GM23338 (cell line): ENCODE measurements at regions not wholly inside any gene's neighbourhood (a gene's known extent, or its start where the extent isn't known, plus 50 kb on each side); places are given as distances from the start of the nearest gene placed in this dataset.

Experiments
- ATAC-seq: fragments of 200-7000 bp; cut with Tn5 transposase; 3 replicates; pipeline ENCODE4 v1.9.1; 2020
- DNase-seq: peaks from one replicate; pipeline ENCODE4 v3.0.0-alpha.2; 2015; ENCODE audit warnings: low spot score
- H2AFZ ChIP-seq: fragments of 200-600 bp; sonication (generic); 2 replicates; pipeline ENCODE4 v1.8.0; 2016; ENCODE audit warnings: antibody characterized with exemption, mild to moderate bottlenecking, moderate library complexity
- H3F3A ChIP-seq: fragments of 200-600 bp; sonication (generic); replicated peaks from 2 replicates; pipeline ENCODE4 v1.8.0; 2017; ENCODE audit warnings: antibody characterized with exemption, mixed run types, low read depth
- H3K27ac ChIP-seq: fragments of 200-600 bp; sonication (generic); 2 replicates; pipeline ENCODE4 v1.6.1; 2016; ENCODE audit warnings: low read depth
- H3K27me3 ChIP-seq: fragments of 200-600 bp; sonication (generic); 2 replicates; pipeline ENCODE4 v1.8.0; 2016; ENCODE audit warnings: mild to moderate bottlenecking, mixed run types, moderate library complexity; ENCODE audit not compliant: insufficient read depth
- H3K36me3 ChIP-seq: fragments of 200-600 bp; sonication (generic); 2 replicates; pipeline ENCODE4 v1.8.0; 2016; ENCODE audit warnings: mild to moderate bottlenecking; ENCODE audit not compliant: insufficient read depth
- H3K4me1 ChIP-seq: fragments of 200-600 bp; sonication (generic); 2 replicates; pipeline ENCODE4 v1.8.0; 2016; ENCODE audit warnings: mild to moderate bottlenecking, moderate library complexity; ENCODE audit not compliant: insufficient read depth
- H3K4me2 ChIP-seq: fragments of 200-600 bp; sonication (generic); 2 replicates; pipeline ENCODE4 v1.7.1; 2017; ENCODE audit warnings: mixed run types
- H3K4me3 ChIP-seq: fragments of 200-600 bp; sonication (generic); 2 replicates; pipeline ENCODE4 v1.6.1; 2016; ENCODE audit warnings: mixed run types
- H3K79me2 ChIP-seq: fragments of 200-600 bp; sonication (generic); replicated peaks from 2 replicates; pipeline ENCODE4 v1.8.0; 2017; ENCODE audit warnings: mild to moderate bottlenecking; ENCODE audit not compliant: insufficient read depth
- H3K9me2 ChIP-seq: fragments of 200-600 bp; sonication (generic); 2 replicates; pipeline ENCODE4 v1.8.0; 2017; ENCODE audit not compliant: insufficient read depth
- H4K20me1 ChIP-seq: fragments of 200-600 bp; sonication (generic); replicated peaks from 2 replicates; pipeline ENCODE4 v1.8.0; 2017; ENCODE audit warnings: mild to moderate bottlenecking; ENCODE audit not compliant: insufficient read depth
- H3K27ac Mint-ChIP-seq: 2 replicates; pipeline ENCODE4 v1.8.0; 2020; ENCODE audit warnings: inconsistent platforms, mild to moderate bottlenecking, moderate library complexity, mixed read lengths
- H3K27me3 Mint-ChIP-seq: 3 replicates; pipeline ENCODE4 v1.8.0; 2022; ENCODE audit warnings: low read depth, mild to moderate bottlenecking, moderate library complexity, mixed read lengths, inconsistent platforms; ENCODE audit not compliant: insufficient read depth, poor library complexity
- H3K36me3 Mint-ChIP-seq: 3 replicates; pipeline ENCODE4 v1.8.0; 2021; ENCODE audit warnings: low read depth, mild to moderate bottlenecking, inconsistent platforms, moderate library complexity, mixed read lengths
- H3K4me1 Mint-ChIP-seq: 3 replicates; pipeline ENCODE4 v1.8.0; 2020; ENCODE audit warnings: mild to moderate bottlenecking, inconsistent platforms, mixed read lengths
- H3K4me3 Mint-ChIP-seq: 3 replicates; pipeline ENCODE4 v1.8.0; 2021; ENCODE audit warnings: moderate library complexity, mild to moderate bottlenecking, inconsistent platforms, mixed read lengths
- H3K9me3 Mint-ChIP-seq: 3 replicates; pipeline ENCODE4 v1.8.0; 2020; ENCODE audit warnings: moderate library complexity, mild to moderate bottlenecking, inconsistent platforms, mixed read lengths
- CREB1 ChIP-seq: fragments of 250-450 bp; sonication (Bioruptor Pico); IDR thresholded peaks from 2 replicates; pipeline ENCODE4 v1.5.0; 2020; ENCODE audit warnings: low read depth, mild to moderate bottlenecking, moderate library complexity
- JUNB ChIP-seq: IDR thresholded peaks from one replicate; pipeline ENCODE4 v1.6.1; 2016; ENCODE audit warnings: antibody characterized with exemption; ENCODE audit not compliant: unreplicated experiment
- NANOG ChIP-seq: IDR thresholded peaks from 2 replicates; pipeline ENCODE4 v1.6.1; 2016; ENCODE audit warnings: antibody characterized with exemption, borderline replicate concordance
- ZNF331 ChIP-seq: fragments of 250-450 bp; sonication (Bioruptor Pico); IDR thresholded peaks from 2 replicates; pipeline ENCODE4 v1.5.0; 2020; ENCODE audit warnings: low read depth, mild to moderate bottlenecking, moderate library complexity
- TF ChIP-seq, protein P1 (sequence below), 2 experiments: fragments of 200-600 bp in 1 of 2; sonication (generic) in 1 of 2; conservative IDR thresholded peaks; 2 replicates each; pipeline versions ENCODE4 v1.5.1 to v1.6.1; 2016 to 2017; ENCODE audit warnings: antibody characterized with exemption in 2 of 2, low read depth in 2 of 2, mild to moderate bottlenecking in 2 of 2, moderate library complexity in 1 of 2
- TF ChIP-seq, protein P2 (sequence below): IDR thresholded peaks from 2 replicates; pipeline ENCODE4 v1.6.1; 2016; ENCODE audit warnings: antibody characterized with exemption
- TF ChIP-seq, protein P3 (sequence below): IDR thresholded peaks from one replicate; pipeline ENCODE4 v1.6.1; 2018; ENCODE audit warnings: antibody characterized with exemption; ENCODE audit not compliant: unreplicated experiment

DNA sequence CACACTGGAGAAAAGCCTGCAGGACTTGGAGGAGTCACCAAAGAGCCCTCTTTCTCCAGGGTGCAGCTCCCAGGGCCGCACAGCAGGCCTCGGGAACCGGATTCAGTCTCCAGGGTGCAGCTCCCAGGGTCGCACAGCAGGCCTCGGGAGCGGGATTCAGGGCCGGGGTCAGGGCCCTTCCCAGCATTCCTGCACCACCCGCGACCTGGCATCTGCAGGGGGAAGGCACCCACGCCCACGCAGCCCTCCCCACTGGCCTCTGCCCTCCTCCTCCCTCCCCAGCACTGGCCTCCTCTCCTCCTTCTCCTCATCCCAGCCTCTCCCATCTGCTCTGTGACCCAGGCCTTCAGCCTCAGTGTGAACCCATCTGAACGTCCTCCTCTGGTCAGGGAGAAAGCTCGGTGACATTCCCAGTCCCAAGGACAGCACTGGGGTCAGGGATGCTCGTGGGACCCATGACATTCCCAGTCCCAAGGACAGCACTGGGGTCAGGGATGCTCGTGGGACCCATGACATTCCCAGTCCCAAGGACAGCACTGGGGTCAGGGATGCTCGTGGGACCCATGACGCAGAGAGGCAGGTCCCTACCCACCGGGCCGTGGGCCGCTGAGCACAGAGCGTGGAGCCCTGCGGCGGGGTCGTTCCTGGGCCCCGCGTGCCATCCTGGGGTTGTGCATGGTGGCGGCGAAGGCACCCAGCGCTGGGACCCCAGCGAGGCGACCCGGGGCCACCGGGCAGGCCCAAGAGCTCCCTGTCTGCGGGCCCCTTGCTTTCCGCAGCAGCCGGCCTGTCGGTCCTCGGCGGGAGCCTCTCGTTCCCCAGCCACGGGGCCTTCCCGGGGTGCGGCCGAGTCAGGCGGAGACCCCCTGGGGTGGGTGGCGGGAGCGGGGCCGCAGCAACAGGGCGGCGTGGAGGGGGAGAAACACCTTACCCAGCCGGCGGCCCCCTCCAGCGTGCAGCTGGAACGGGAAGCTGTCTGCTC lies 550.2 kb upstream of the SALL3 start (continued):
- TF ChIP-seq, protein P1, sequence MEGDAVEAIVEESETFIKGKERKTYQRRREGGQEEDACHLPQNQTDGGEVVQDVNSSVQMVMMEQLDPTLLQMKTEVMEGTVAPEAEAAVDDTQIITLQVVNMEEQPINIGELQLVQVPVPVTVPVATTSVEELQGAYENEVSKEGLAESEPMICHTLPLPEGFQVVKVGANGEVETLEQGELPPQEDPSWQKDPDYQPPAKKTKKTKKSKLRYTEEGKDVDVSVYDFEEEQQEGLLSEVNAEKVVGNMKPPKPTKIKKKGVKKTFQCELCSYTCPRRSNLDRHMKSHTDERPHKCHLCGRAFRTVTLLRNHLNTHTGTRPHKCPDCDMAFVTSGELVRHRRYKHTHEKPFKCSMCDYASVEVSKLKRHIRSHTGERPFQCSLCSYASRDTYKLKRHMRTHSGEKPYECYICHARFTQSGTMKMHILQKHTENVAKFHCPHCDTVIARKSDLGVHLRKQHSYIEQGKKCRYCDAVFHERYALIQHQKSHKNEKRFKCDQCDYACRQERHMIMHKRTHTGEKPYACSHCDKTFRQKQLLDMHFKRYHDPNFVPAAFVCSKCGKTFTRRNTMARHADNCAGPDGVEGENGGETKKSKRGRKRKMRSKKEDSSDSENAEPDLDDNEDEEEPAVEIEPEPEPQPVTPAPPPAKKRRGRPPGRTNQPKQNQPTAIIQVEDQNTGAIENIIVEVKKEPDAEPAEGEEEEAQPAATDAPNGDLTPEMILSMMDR (conservative IDR thresholded peaks at IDR 0.05; ENCODE audit: low read depth in 2 of 2), result no peak

DNA sequence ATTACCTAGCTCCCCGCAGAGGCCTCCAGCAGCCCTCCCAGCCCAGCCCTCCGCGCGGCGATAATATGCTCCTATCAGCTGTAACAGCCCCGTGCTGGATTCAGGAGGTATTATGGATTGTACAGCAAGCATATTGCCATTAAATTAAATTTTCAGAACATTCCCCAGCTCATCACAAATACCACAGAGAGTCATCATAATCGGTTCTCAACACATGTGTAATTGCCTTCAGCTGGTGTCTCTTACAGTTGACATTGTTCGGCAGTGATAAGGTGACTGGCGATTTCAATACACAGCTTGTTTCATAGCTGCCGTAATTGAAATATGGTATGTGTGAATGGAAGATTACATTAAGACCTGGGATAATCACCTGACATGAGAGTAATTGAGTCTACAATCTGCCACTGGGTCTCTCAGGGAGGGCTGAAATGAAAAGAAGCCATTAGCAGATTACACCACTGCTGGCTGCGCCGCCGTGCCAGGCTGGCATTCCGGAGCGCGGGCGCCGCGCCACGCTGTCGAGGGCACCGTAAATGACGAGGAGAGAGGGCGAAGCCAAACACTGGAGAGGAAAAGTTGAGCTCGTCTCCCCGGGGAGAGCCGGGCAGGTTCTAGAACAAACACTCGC lies 549.4 kb upstream of the SALL3 start:
- no peaks in the 10 kb centered on the region for H3K4me1 Mint-ChIP-seq
- H3K4me3 ChIP-seq, result no peak overlapping the region
- H3K27me3 ChIP-seq, result no peaks in the 10 kb centered on the region
- H4K20me1 ChIP-seq, result no peaks in the 10 kb centered on the region
- H2AFZ ChIP-seq, result no peak overlapping the region
- no peaks in the 10 kb centered on the region for H3F3A ChIP-seq
- H3K4me1 ChIP-seq, result no peaks in the 10 kb centered on the region
- no peaks in the 10 kb centered on the region for H3K79me2 ChIP-seq
- H3K9me3 Mint-ChIP-seq, result peaks cover 91% of the 10 kb centered on the region
- H3K27ac Mint-ChIP-seq, result no peak overlapping the region
- H3K36me3 Mint-ChIP-seq, result peaks cover 43% of the 10 kb centered on the region
- H3K27me3 Mint-ChIP-seq, result peaks cover 3% of the 10 kb centered on the region
- H3K27ac ChIP-seq, result no peak overlapping the region
- ATAC-seq (no peak), DNase-seq (no peak)
- no peaks in the 10 kb centered on the region; the same call in 1 of the 2 replicates for H3K36me3 ChIP-seq
- H3K4me2 ChIP-seq, result no peak overlapping the region
- H3K4me3 Mint-ChIP-seq, result no peak overlapping the region
- H3K9me2 ChIP-seq, result no peaks in the 10 kb centered on the region
- TF ChIP-seq, protein P2, sequence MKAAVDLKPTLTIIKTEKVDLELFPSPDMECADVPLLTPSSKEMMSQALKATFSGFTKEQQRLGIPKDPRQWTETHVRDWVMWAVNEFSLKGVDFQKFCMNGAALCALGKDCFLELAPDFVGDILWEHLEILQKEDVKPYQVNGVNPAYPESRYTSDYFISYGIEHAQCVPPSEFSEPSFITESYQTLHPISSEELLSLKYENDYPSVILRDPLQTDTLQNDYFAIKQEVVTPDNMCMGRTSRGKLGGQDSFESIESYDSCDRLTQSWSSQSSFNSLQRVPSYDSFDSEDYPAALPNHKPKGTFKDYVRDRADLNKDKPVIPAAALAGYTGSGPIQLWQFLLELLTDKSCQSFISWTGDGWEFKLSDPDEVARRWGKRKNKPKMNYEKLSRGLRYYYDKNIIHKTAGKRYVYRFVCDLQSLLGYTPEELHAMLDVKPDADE, result no peak
- TF ChIP-seq, protein P1 (conservative IDR thresholded peaks at IDR 0.05; ENCODE audit: low read depth in 2 of 2), result no peak
- TF ChIP-seq JUNB (no peak), ZNF331 (CRISPR knock-in tag) (no peak), CREB1 (CRISPR knock-in tag) (no peak), NANOG (no peak)
- TF ChIP-seq, protein P3, sequence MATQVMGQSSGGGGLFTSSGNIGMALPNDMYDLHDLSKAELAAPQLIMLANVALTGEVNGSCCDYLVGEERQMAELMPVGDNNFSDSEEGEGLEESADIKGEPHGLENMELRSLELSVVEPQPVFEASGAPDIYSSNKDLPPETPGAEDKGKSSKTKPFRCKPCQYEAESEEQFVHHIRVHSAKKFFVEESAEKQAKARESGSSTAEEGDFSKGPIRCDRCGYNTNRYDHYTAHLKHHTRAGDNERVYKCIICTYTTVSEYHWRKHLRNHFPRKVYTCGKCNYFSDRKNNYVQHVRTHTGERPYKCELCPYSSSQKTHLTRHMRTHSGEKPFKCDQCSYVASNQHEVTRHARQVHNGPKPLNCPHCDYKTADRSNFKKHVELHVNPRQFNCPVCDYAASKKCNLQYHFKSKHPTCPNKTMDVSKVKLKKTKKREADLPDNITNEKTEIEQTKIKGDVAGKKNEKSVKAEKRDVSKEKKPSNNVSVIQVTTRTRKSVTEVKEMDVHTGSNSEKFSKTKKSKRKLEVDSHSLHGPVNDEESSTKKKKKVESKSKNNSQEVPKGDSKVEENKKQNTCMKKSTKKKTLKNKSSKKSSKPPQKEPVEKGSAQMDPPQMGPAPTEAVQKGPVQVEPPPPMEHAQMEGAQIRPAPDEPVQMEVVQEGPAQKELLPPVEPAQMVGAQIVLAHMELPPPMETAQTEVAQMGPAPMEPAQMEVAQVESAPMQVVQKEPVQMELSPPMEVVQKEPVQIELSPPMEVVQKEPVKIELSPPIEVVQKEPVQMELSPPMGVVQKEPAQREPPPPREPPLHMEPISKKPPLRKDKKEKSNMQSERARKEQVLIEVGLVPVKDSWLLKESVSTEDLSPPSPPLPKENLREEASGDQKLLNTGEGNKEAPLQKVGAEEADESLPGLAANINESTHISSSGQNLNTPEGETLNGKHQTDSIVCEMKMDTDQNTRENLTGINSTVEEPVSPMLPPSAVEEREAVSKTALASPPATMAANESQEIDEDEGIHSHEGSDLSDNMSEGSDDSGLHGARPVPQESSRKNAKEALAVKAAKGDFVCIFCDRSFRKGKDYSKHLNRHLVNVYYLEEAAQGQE, result no peak
